IMR-90 (cell line): ENCODE measurements at regions not wholly inside any gene's neighbourhood (a gene's known extent, or its start where the extent isn't known, plus 50 kb on each side); places are given as distances from the start of the nearest gene placed in this dataset.
A peak's percentile ranks its signal among the peaks of the same experiment; 100 is the strongest.

ENCODE experiments used
- ATAC-seq: fragments of 200-7000 bp; cut with Tn5 transposase; 2 replicates; pipeline ENCODE4 v1.9.1; 2020; ENCODE audit warnings: low read depth, mild to moderate bottlenecking, moderate library complexity
- BruUV-seq: library from RNA; stranded (reverse); fragments of 400-500 nt; replicated peaks from 2 replicates; lab custom pipeline; 2021; lab: Mats Ljungman, UMichigan
- CTCF ChIA-PET: fragments of 300-600 bp; formaldehyde crosslinking; extraction: SDS; loops from one replicate; lab custom pipeline; 2021; ENCODE audit warnings: antibody characterized with exemption; lab: Yijun Ruan, JAX
- POLR2A ChIA-PET: fragments of 300-600 bp; sonication (Branson Sonifier 250); formaldehyde crosslinking; loops from one replicate; lab custom pipeline; 2022; ENCODE audit warnings: antibody characterized with exemption; ENCODE audit not compliant: unreplicated experiment; lab: Charles Lee
- DNase-seq: peaks from one replicate; pipeline ENCODE4 v3.0.0; 2013
- H2AFZ ChIP-seq: replicated peaks from 2 replicates; pipeline ENCODE3; 2013; ENCODE audit warnings: low read length, mild to moderate bottlenecking; ENCODE audit not compliant: poor library complexity
- H2AK5ac ChIP-seq: 2 replicates; pipeline ENCODE4 v1.6.1; 2013; ENCODE audit warnings: low read depth, low read length, inconsistent platforms
- H2AK9ac ChIP-seq: replicated peaks from 2 replicates; pipeline ENCODE3; 2013; ENCODE audit warnings: mild to moderate bottlenecking, low read depth, low read length, moderate library complexity; ENCODE audit not compliant: poor library complexity
- H2BK120ac ChIP-seq: 2 replicates; pipeline ENCODE4 v1.6.1; 2013; ENCODE audit warnings: low read depth, low read length, inconsistent platforms
- H2BK15ac ChIP-seq: 3 replicates; pipeline ENCODE4 v1.6.1; 2013; ENCODE audit warnings: low read depth, low read length, inconsistent platforms
- H2BK20ac ChIP-seq: 2 replicates; pipeline ENCODE4 v1.6.1; 2013; ENCODE audit warnings: low read depth, mild to moderate bottlenecking, inconsistent platforms, low read length, moderate library complexity
- H2BK5ac ChIP-seq: 2 replicates; pipeline ENCODE4 v1.6.1; 2013; ENCODE audit warnings: mild to moderate bottlenecking, low read depth, low read length, inconsistent platforms; ENCODE audit not compliant: poor library complexity, severe bottlenecking
- H3K14ac ChIP-seq: replicated peaks from 2 replicates; pipeline ENCODE4 v1.6.1; 2013; ENCODE audit warnings: low read depth, low read length, inconsistent platforms
- H3K18ac ChIP-seq: 2 replicates; pipeline ENCODE4 v1.6.1; 2013; ENCODE audit warnings: low read depth, low read length, control low read depth
- H3K23ac ChIP-seq: 2 replicates; pipeline ENCODE4 v1.6.1; 2013; ENCODE audit warnings: low read depth, low read length, inconsistent platforms
- H3K27ac ChIP-seq: 2 replicates; pipeline ENCODE4 v1.5.1; 2013; ENCODE audit warnings: mild to moderate bottlenecking, control low read depth, low read length; ENCODE audit not compliant: insufficient read depth
- H3K27me3 ChIP-seq: 2 replicates; pipeline ENCODE4 v1.6.1; 2013; ENCODE audit warnings: low read length; ENCODE audit not compliant: control insufficient read depth, insufficient read depth
- H3K36me3 ChIP-seq: 2 replicates; pipeline ENCODE4 v1.6.1; 2013; ENCODE audit warnings: low read length, mixed read lengths; ENCODE audit not compliant: control insufficient read depth, insufficient read depth
- H3K4ac ChIP-seq: 2 replicates; pipeline ENCODE4 v1.6.1; 2013; ENCODE audit warnings: low read depth, low read length, inconsistent platforms
- H3K4me1 ChIP-seq: 2 replicates; pipeline ENCODE4 v1.6.1; 2013; ENCODE audit warnings: low read length, mixed read lengths; ENCODE audit not compliant: control insufficient read depth, insufficient read depth
- H3K4me2 ChIP-seq: 2 replicates; pipeline ENCODE4 v1.6.1; 2013; ENCODE audit warnings: low read depth, mild to moderate bottlenecking, control low read depth, low read length, moderate library complexity
- H3K4me3 ChIP-seq: 2 replicates; pipeline ENCODE4 v1.5.1; 2013; ENCODE audit warnings: low read depth, mild to moderate bottlenecking, control low read depth, low read length, moderate library complexity; ENCODE audit not compliant: insufficient read depth
- H3K56ac ChIP-seq: 2 replicates; pipeline ENCODE4 v1.6.1; 2013; ENCODE audit warnings: low read length, inconsistent platforms; ENCODE audit not compliant: insufficient read depth; ENCODE audit errors: extremely low read depth
- H3K79me1 ChIP-seq, 2 experiments: 2 replicates each; pipeline ENCODE4 v1.6.1; 2013; ENCODE audit warnings: low read length in 2 of 2, inconsistent platforms in 1 of 2, low read depth in 1 of 2
- H3K9ac ChIP-seq: 2 replicates; pipeline ENCODE4 v1.6.1; 2013; ENCODE audit warnings: low read depth, low read length, control low read depth
- H3K9me1 ChIP-seq: 2 replicates; pipeline ENCODE4 v1.6.1; 2013; ENCODE audit warnings: low read length, inconsistent platforms; ENCODE audit not compliant: insufficient read depth
- H3K9me3 ChIP-seq: 2 replicates; pipeline ENCODE4 v1.6.1; 2013; ENCODE audit warnings: low read length; ENCODE audit not compliant: control insufficient read depth, insufficient read depth
- H4K20me1 ChIP-seq: 2 replicates; pipeline ENCODE4 v1.6.1; 2013; ENCODE audit warnings: low read length, inconsistent platforms; ENCODE audit not compliant: insufficient read depth
- H4K5ac ChIP-seq: 2 replicates; pipeline ENCODE4 v1.6.1; 2013; ENCODE audit warnings: mild to moderate bottlenecking, low read depth, low read length, control low read depth
- H4K8ac ChIP-seq, 2 experiments: 2 replicates each; pipeline ENCODE4 v1.6.1; 2013; ENCODE audit warnings: low read depth in 2 of 2, low read length in 2 of 2, control low read depth in 1 of 2, inconsistent platforms in 1 of 2
- H4K91ac ChIP-seq: 2 replicates; pipeline ENCODE4 v1.6.1; 2013; ENCODE audit warnings: low read depth, low read length, inconsistent platforms; ENCODE audit not compliant: insufficient read depth
- BHLHE40 ChIP-seq: fragments of 150-350 bp; IDR thresholded peaks from 2 replicates; pipeline ENCODE4 v1.6.1; 2016; ENCODE audit warnings: mild to moderate bottlenecking, low read depth, low read length
- CEBPB ChIP-seq: IDR thresholded peaks from 2 replicates; pipeline ENCODE4 v1.6.1; 2012; ENCODE audit warnings: low read depth, low read length, improper control_type of control experiment
- CHD1 ChIP-seq: IDR thresholded peaks from 2 replicates; pipeline ENCODE4 v1.6.1; 2012; ENCODE audit warnings: low read depth, low read length, improper control_type of control experiment
- FOS ChIP-seq: fragments of 150-350 bp; IDR thresholded peaks from 2 replicates; pipeline ENCODE4 v1.6.1; 2016; ENCODE audit warnings: low read depth, low read length
- MAFK ChIP-seq: IDR thresholded peaks from 2 replicates; pipeline ENCODE4 v1.6.1; 2012; ENCODE audit warnings: low read depth, low read length, improper control_type of control experiment
- MAZ ChIP-seq: IDR thresholded peaks from 2 replicates; pipeline ENCODE4 v1.6.1; 2012; ENCODE audit warnings: low read depth, mild to moderate bottlenecking, low read length, improper control_type of control experiment, moderate library complexity, borderline replicate concordance
- MXI1 ChIP-seq: IDR thresholded peaks from 2 replicates; pipeline ENCODE4 v1.6.1; 2012; ENCODE audit warnings: low read depth, mild to moderate bottlenecking, low read length, moderate library complexity, borderline replicate concordance
- NFE2L2 ChIP-seq: fragments of 150-350 bp; IDR thresholded peaks from 2 replicates; pipeline ENCODE4 v1.6.1; 2016; ENCODE audit warnings: low read depth, mild to moderate bottlenecking, low read length
- POLR2A ChIP-seq: IDR thresholded peaks from 2 replicates; pipeline ENCODE4 v1.6.1; 2012; ENCODE audit warnings: mild to moderate bottlenecking, low read depth, low read length
- RAD21 ChIP-seq: IDR thresholded peaks from 2 replicates; pipeline ENCODE4 v1.6.1; 2012; ENCODE audit warnings: low read length, improper control_type of control experiment
- RCOR1 ChIP-seq: IDR thresholded peaks from 2 replicates; pipeline ENCODE4 v1.6.1; 2012; ENCODE audit warnings: mild to moderate bottlenecking, low read length, improper control_type of control experiment; ENCODE audit not compliant: insufficient replicate concordance
- RFX5 ChIP-seq: IDR thresholded peaks from 2 replicates; pipeline ENCODE4 v1.8.0; 2012; ENCODE audit warnings: low read depth, mild to moderate bottlenecking, low read length, moderate library complexity
- SMC3 ChIP-seq: fragments of 150-350 bp; IDR thresholded peaks from 2 replicates; pipeline ENCODE4 v1.6.1; 2016; ENCODE audit warnings: low read depth, mild to moderate bottlenecking, antibody characterized with exemption, low read length, moderate library complexity
- USF2 ChIP-seq: fragments of 150-350 bp; IDR thresholded peaks from 2 replicates; pipeline ENCODE4 v1.6.1; 2017; ENCODE audit warnings: mild to moderate bottlenecking, antibody characterized with exemption, low read length, low read depth
- WGBS, 2 experiments: methylation state at CpG; one replicate each; pipeline versions ENCODE4 v1.1.5 to v1.1.7; 2013; ENCODE audit warnings: missing lambda C conversion rate in 2 of 2; ENCODE audit not compliant: insufficient read length in 1 of 2; ENCODE audit errors: extremely low coverage in 2 of 2; 5-methylcytosine and 5-hydroxymethylcytosine counted together
- dilution Hi-C: fragments of 300-500 bp; cut with HindIII; formaldehyde crosslinking; loops from one replicate; pipeline ENCODE4 v1.14.3; 2018; ENCODE audit warnings: low sequenced_read_pairs; ENCODE audit not compliant: unreplicated experiment
- in situ Hi-C: fragments of 300-500 bp; cut with MboI; formaldehyde crosslinking; loops from 3 replicates; pipeline ENCODE4 v1.14.3; 2019; ENCODE audit warnings: low sequenced_read_pairs, inconsistent platforms, mixed read lengths
- intact Hi-C: fragments of 100-400 bp; cut with micrococcal nuclease; formaldehyde crosslinking; loops from 2 replicates; pipeline ENCODE4 v1.10.0; 2022
- TF ChIP-seq, protein P1 (sequence below): conservative IDR thresholded peaks from 2 replicates; pipeline ENCODE4 v1.5.1; 2012; ENCODE audit warnings: mild to moderate bottlenecking, low read depth, low read length, improper control_type of control experiment
- TF ChIP-seq, protein P2 (sequence below): fragments of 150-350 bp; IDR thresholded peaks from 2 replicates; pipeline ENCODE4 v1.6.1; 2016; ENCODE audit warnings: low read depth, mild to moderate bottlenecking, low read length, moderate library complexity, borderline replicate concordance

- intact Hi-C loops (no loop called here), dilution Hi-C loops (no loop called here), in situ Hi-C loops (no loop called here)
- TF ChIP-seq, protein P1, sequence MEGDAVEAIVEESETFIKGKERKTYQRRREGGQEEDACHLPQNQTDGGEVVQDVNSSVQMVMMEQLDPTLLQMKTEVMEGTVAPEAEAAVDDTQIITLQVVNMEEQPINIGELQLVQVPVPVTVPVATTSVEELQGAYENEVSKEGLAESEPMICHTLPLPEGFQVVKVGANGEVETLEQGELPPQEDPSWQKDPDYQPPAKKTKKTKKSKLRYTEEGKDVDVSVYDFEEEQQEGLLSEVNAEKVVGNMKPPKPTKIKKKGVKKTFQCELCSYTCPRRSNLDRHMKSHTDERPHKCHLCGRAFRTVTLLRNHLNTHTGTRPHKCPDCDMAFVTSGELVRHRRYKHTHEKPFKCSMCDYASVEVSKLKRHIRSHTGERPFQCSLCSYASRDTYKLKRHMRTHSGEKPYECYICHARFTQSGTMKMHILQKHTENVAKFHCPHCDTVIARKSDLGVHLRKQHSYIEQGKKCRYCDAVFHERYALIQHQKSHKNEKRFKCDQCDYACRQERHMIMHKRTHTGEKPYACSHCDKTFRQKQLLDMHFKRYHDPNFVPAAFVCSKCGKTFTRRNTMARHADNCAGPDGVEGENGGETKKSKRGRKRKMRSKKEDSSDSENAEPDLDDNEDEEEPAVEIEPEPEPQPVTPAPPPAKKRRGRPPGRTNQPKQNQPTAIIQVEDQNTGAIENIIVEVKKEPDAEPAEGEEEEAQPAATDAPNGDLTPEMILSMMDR, result no peak
- TF ChIP-seq RAD21, result no peak
- no peak for TF ChIP-seq MXI1
- TF ChIP-seq, protein P2, sequence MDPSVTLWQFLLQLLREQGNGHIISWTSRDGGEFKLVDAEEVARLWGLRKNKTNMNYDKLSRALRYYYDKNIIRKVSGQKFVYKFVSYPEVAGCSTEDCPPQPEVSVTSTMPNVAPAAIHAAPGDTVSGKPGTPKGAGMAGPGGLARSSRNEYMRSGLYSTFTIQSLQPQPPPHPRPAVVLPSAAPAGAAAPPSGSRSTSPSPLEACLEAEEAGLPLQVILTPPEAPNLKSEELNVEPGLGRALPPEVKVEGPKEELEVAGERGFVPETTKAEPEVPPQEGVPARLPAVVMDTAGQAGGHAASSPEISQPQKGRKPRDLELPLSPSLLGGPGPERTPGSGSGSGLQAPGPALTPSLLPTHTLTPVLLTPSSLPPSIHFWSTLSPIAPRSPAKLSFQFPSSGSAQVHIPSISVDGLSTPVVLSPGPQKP, result no peak
- TF ChIP-seq FOS, result no peak
- no peak for TF ChIP-seq RFX5
- no peak for TF ChIP-seq MAFK
- no peak for TF ChIP-seq CHD1
- TF ChIP-seq CEBPB, result no peak
- TF ChIP-seq POLR2A, result no peak
- no peak for TF ChIP-seq MAZ
- no peak for TF ChIP-seq SMC3
- no peak for TF ChIP-seq USF2
- no peak for TF ChIP-seq NFE2L2
- TF ChIP-seq BHLHE40, result no peak
- TF ChIP-seq RCOR1, result no peak
- H3K27ac ChIP-seq, result no peak overlapping the region
- H3K14ac ChIP-seq, result no peak overlapping the region; the same call in 1 of the 2 replicates
- H3K4me3 ChIP-seq, result no peak overlapping the region
- peak overlapping the region; percentile 83; the same call in 1 of the 2 replicates for H2BK120ac ChIP-seq
- ChIA-PET CTCF (no interaction called here), POLR2A (interaction anchor here (0.7 kb wide), 1 partner anchor 95 kb away, joined by 4 read pairs; no protein-coding TSS in a partner anchor)
- H3K9ac ChIP-seq, result no peak overlapping the region
- no peak overlapping the region for H2AFZ ChIP-seq
- DNase-seq (peak; percentile 19), ATAC-seq (no peak)
- H3K4me1 ChIP-seq, result peaks cover 4% of the 10 kb centered on the region; the same call in 1 of the 2 replicates
- peak overlapping the region; percentile 85; the same call in 1 of the 3 replicates for H2BK15ac ChIP-seq
- WGBS, 2 experiments, result no CpG with 5 or more reads among the region's 3 CpGs
- no peak overlapping the region for H4K8ac ChIP-seq
- no peak overlapping the region for H2AK5ac ChIP-seq
- H3K23ac ChIP-seq, result no peak overlapping the region
- no peaks in the 10 kb centered on the region for H3K9me3 ChIP-seq
- peak overlapping the region; percentile 37; the same call in 1 of the 2 replicates for H3K4ac ChIP-seq
- peaks cover 3% of the 10 kb centered on the region; the same call in 1 of the 2 replicates for H3K9me1 ChIP-seq
- H4K5ac ChIP-seq, result no peak overlapping the region
- no peaks in the 10 kb centered on the region for H3K27me3 ChIP-seq
- no TSS peak for BruUV-seq
- no peak overlapping the region; the same call in 1 of the 2 replicates for H3K18ac ChIP-seq
- no peak overlapping the region for H2BK5ac ChIP-seq
- no peak overlapping the region for H2AK9ac ChIP-seq
- H3K36me3 ChIP-seq, result no peaks in the 10 kb centered on the region
- no peaks in the 10 kb centered on the region for H4K20me1 ChIP-seq
- no peaks in the 10 kb centered on the region for H3K79me1 ChIP-seq
- H3K4me2 ChIP-seq, result no peak overlapping the region; the same call in 1 of the 2 replicates
- H2BK20ac ChIP-seq, result peak overlapping the region; percentile 79; the same call in 1 of the 2 replicates
- no peak overlapping the region for H4K91ac ChIP-seq
- no peak overlapping the region for H3K56ac ChIP-seq
Measured at GRCh38 chr6:130680116-130680515, 147.1 kb upstream of the SMLR1 start.
